ENCODE measurements at regions not wholly inside any gene's neighbourhood (a gene's known extent, or its start where the extent isn't known, plus 50 kb on each side); places are given as distances from the start of the nearest gene placed in this dataset.

GRCh38 chr1:115233598-115233997, 104.5 kb downstream of the NGF start:
- H3K27ac ChIP-seq (ENCODE audit: low read length): no peak overlapping the region
- H3K27me3 ChIP-seq (ENCODE audit: insufficient read depth, low read length): no peaks in the 10 kb centered on the region
- no peaks in the 10 kb centered on the region for H3K9me3 ChIP-seq (ENCODE audit: insufficient read depth, low read depth, low read length)
- no peak overlapping the region for H3K9ac ChIP-seq (ENCODE audit: low read depth, low read length)
- no peak overlapping the region for H3K4me3 ChIP-seq (ENCODE audit: low read length)
- no peaks in the 10 kb centered on the region for H3K36me3 ChIP-seq (ENCODE audit: insufficient read depth, low read depth, low read length)
- no peaks in the 10 kb centered on the region for H3K4me1 ChIP-seq (ENCODE audit: insufficient read depth, low read length)

GRCh38 chr1:115230281-115230680, 107.8 kb downstream of the NGF start:
- Histone ChIP-seq H3K9me3 (ENCODE audit: insufficient read depth, low read depth, low read length) (no peaks in the 10 kb centered on the region), H3K9ac (ENCODE audit: low read depth, low read length) (no peak overlapping the region), H3K4me3 (ENCODE audit: low read length) (no peak overlapping the region), H3K27ac (ENCODE audit: low read length) (no peak overlapping the region), H3K4me1 (ENCODE audit: insufficient read depth, low read length) (no peaks in the 10 kb centered on the region), H3K27me3 (ENCODE audit: insufficient read depth, low read length) (no peaks in the 10 kb centered on the region), H3K36me3 (ENCODE audit: insufficient read depth, low read depth, low read length) (no peaks in the 10 kb centered on the region)

GRCh38 chr1:115229016-115229415, 109.0 kb downstream of the NGF start:
- H3K27me3 ChIP-seq (ENCODE audit: insufficient read depth, low read length): no peaks in the 10 kb centered on the region
- no peaks in the 10 kb centered on the region for H3K9me3 ChIP-seq (ENCODE audit: insufficient read depth, low read depth, low read length)
- no peak overlapping the region for H3K9ac ChIP-seq (ENCODE audit: low read depth, low read length)
- H3K4me1 ChIP-seq (ENCODE audit: insufficient read depth, low read length): no peaks in the 10 kb centered on the region
- no peak overlapping the region for H3K27ac ChIP-seq (ENCODE audit: low read length)
- H3K36me3 ChIP-seq (ENCODE audit: insufficient read depth, low read depth, low read length): no peaks in the 10 kb centered on the region
- H3K4me3 ChIP-seq (ENCODE audit: low read length): no peak overlapping the region

- no peaks in the 10 kb centered on the region for H3K4me1 ChIP-seq (ENCODE audit: insufficient read depth, low read length)
- no peak overlapping the region for H3K4me3 ChIP-seq (ENCODE audit: low read length)
- H3K9me3 ChIP-seq (ENCODE audit: insufficient read depth, low read depth, low read length): no peaks in the 10 kb centered on the region
- no peaks in the 10 kb centered on the region for H3K36me3 ChIP-seq (ENCODE audit: insufficient read depth, low read depth, low read length)
- no peak overlapping the region for H3K27ac ChIP-seq (ENCODE audit: low read length)
- H3K27me3 ChIP-seq (ENCODE audit: insufficient read depth, low read length): no peaks in the 10 kb centered on the region
- no peak overlapping the region for H3K9ac ChIP-seq (ENCODE audit: low read depth, low read length)
These were observed 109.9 kb downstream of the NGF start for GRCh38 chr1:115228191-115228590.

- Histone ChIP-seq H3K9me3 (ENCODE audit: insufficient read depth, low read depth, low read length) (no peaks in the 10 kb centered on the region), H3K4me3 (ENCODE audit: low read length) (no peak overlapping the region), H3K4me1 (ENCODE audit: insufficient read depth, low read length) (no peaks in the 10 kb centered on the region), H3K36me3 (ENCODE audit: insufficient read depth, low read depth, low read length) (no peaks in the 10 kb centered on the region), H3K27me3 (ENCODE audit: insufficient read depth, low read length) (no peaks in the 10 kb centered on the region), H3K27ac (ENCODE audit: low read length) (no peak overlapping the region), H3K9ac (ENCODE audit: low read depth, low read length) (no peak overlapping the region)
These were observed 110.5 kb downstream of the NGF start for GRCh38 chr1:115227346-115228082.

- H3K27me3 ChIP-seq (ENCODE audit: insufficient read depth, low read length): no peaks in the 10 kb centered on the region
- H3K9ac ChIP-seq (ENCODE audit: low read depth, low read length): no peak overlapping the region
- H3K4me3 ChIP-seq (ENCODE audit: low read length): no peak overlapping the region
- H3K27ac ChIP-seq (ENCODE audit: low read length): no peak overlapping the region
- H3K36me3 ChIP-seq (ENCODE audit: insufficient read depth, low read depth, low read length): no peaks in the 10 kb centered on the region
- no peaks in the 10 kb centered on the region for H3K9me3 ChIP-seq (ENCODE audit: insufficient read depth, low read depth, low read length)
- peaks cover 5% of the 10 kb centered on the region; the same call in 1 of the 2 replicates for H3K4me1 ChIP-seq (ENCODE audit: insufficient read depth, low read length)
These were observed 111.9 kb downstream of the NGF start for GRCh38 chr1:115225993-115226685.

- H3K27me3 ChIP-seq (ENCODE audit: insufficient read depth, low read length): no peaks in the 10 kb centered on the region
- H3K4me3 ChIP-seq (ENCODE audit: low read length): no peak overlapping the region
- no peak overlapping the region for H3K9ac ChIP-seq (ENCODE audit: low read depth, low read length)
- H3K27ac ChIP-seq (ENCODE audit: low read length): no peak overlapping the region
- H3K36me3 ChIP-seq (ENCODE audit: insufficient read depth, low read depth, low read length): no peaks in the 10 kb centered on the region
- H3K4me1 ChIP-seq (ENCODE audit: insufficient read depth, low read length): peaks cover 13% of the 10 kb centered on the region; the same call in 1 of the 2 replicates
- H3K9me3 ChIP-seq (ENCODE audit: insufficient read depth, low read depth, low read length): no peaks in the 10 kb centered on the region
These were observed 113.4 kb downstream of the NGF start for GRCh38 chr1:115224636-115225035.

GRCh38 chr1:115222616-115223402, 115.2 kb downstream of the NGF start:
- H3K4me1 ChIP-seq (ENCODE audit: insufficient read depth, low read length): peaks cover 13% of the 10 kb centered on the region; the same call in 1 of the 2 replicates
- H3K27ac ChIP-seq (ENCODE audit: low read length): no peak overlapping the region
- no peak overlapping the region for H3K9ac ChIP-seq (ENCODE audit: low read depth, low read length)
- no peaks in the 10 kb centered on the region for H3K36me3 ChIP-seq (ENCODE audit: insufficient read depth, low read depth, low read length)
- H3K27me3 ChIP-seq (ENCODE audit: insufficient read depth, low read length): no peaks in the 10 kb centered on the region
- H3K9me3 ChIP-seq (ENCODE audit: insufficient read depth, low read depth, low read length): no peaks in the 10 kb centered on the region
- H3K4me3 ChIP-seq (ENCODE audit: low read length): no peak overlapping the region

- Histone ChIP-seq H3K27ac (ENCODE audit: low read length) (no peak overlapping the region), H3K4me3 (ENCODE audit: low read length) (no peak overlapping the region), H3K9me3 (ENCODE audit: insufficient read depth, low read depth, low read length) (no peaks in the 10 kb centered on the region), H3K4me1 (ENCODE audit: insufficient read depth, low read length) (peaks cover 13% of the 10 kb centered on the region; the same call in 1 of the 2 replicates), H3K27me3 (ENCODE audit: insufficient read depth, low read length) (no peaks in the 10 kb centered on the region), H3K36me3 (ENCODE audit: insufficient read depth, low read depth, low read length) (no peaks in the 10 kb centered on the region), H3K9ac (ENCODE audit: low read depth, low read length) (no peak overlapping the region)
These were observed 117.4 kb downstream of the NGF start for GRCh38 chr1:115220340-115221270.

- no peaks in the 10 kb centered on the region for H3K27me3 ChIP-seq (ENCODE audit: insufficient read depth, low read length)
- no peak overlapping the region for H3K9ac ChIP-seq (ENCODE audit: low read depth, low read length)
- H3K9me3 ChIP-seq (ENCODE audit: insufficient read depth, low read depth, low read length): no peaks in the 10 kb centered on the region
- H3K4me3 ChIP-seq (ENCODE audit: low read length): no peak overlapping the region
- no peak overlapping the region for H3K27ac ChIP-seq (ENCODE audit: low read length)
- H3K4me1 ChIP-seq (ENCODE audit: insufficient read depth, low read length): peaks cover 13% of the 10 kb centered on the region; the same call in 1 of the 2 replicates
- H3K36me3 ChIP-seq (ENCODE audit: insufficient read depth, low read depth, low read length): no peaks in the 10 kb centered on the region
These were observed 118.1 kb downstream of the NGF start for GRCh38 chr1:115219927-115220326.

- Histone ChIP-seq H3K27me3 (ENCODE audit: insufficient read depth, low read length) (no peaks in the 10 kb centered on the region), H3K4me3 (ENCODE audit: low read length) (no peak overlapping the region), H3K9ac (ENCODE audit: low read depth, low read length) (no peak overlapping the region), H3K36me3 (ENCODE audit: insufficient read depth, low read depth, low read length) (no peaks in the 10 kb centered on the region), H3K27ac (ENCODE audit: low read length) (no peak overlapping the region), H3K4me1 (ENCODE audit: insufficient read depth, low read length) (peaks cover 13% of the 10 kb centered on the region; the same call in 1 of the 2 replicates), H3K9me3 (ENCODE audit: insufficient read depth, low read depth, low read length) (no peaks in the 10 kb centered on the region)
These were observed 119.3 kb downstream of the NGF start for GRCh38 chr1:115218699-115219098.

Data from iPS-20b (cell line).